Neural progenitor cell (in vitro differentiated cells): ENCODE measurements at regions not wholly inside any gene's neighbourhood (a gene's known extent, or its start where the extent isn't known, plus 50 kb on each side); places are given as distances from the start of the nearest gene placed in this dataset.

Experiments
- EZH2 ChIP-seq: fragments of 200-600 bp; sonication (generic); IDR thresholded peaks from 2 replicates; pipeline ENCODE4 v1.6.1; 2017; ENCODE audit warnings: antibody characterized with exemption, mild to moderate bottlenecking, moderate library complexity
- TF ChIP-seq, protein P1 (sequence below): fragments of 200-600 bp; sonication (generic); IDR thresholded peaks from 2 replicates; pipeline ENCODE4 v1.5.1; 2017; ENCODE audit warnings: antibody characterized with exemption, mild to moderate bottlenecking

DNA sequence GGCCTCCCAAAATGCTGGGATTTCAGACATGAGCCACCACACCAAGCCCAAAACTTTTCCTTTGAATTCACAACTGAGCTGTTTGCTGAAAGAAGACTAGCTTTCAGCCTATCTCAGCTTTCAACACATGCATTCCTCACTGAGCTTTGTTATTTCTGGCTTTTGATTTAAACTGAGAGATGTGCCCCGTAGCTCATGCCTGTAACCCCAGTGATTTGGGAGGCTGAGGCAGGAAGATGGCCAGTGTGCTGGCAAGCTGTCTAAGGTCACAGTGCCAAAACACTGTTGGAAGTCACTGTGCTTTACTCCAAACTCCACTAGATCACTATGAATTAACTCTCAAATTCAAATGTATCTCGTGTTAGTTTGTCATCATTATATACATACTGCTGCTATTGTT lies 779.5 kb downstream of the TRIML1 start:
- TF ChIP-seq, protein P1, sequence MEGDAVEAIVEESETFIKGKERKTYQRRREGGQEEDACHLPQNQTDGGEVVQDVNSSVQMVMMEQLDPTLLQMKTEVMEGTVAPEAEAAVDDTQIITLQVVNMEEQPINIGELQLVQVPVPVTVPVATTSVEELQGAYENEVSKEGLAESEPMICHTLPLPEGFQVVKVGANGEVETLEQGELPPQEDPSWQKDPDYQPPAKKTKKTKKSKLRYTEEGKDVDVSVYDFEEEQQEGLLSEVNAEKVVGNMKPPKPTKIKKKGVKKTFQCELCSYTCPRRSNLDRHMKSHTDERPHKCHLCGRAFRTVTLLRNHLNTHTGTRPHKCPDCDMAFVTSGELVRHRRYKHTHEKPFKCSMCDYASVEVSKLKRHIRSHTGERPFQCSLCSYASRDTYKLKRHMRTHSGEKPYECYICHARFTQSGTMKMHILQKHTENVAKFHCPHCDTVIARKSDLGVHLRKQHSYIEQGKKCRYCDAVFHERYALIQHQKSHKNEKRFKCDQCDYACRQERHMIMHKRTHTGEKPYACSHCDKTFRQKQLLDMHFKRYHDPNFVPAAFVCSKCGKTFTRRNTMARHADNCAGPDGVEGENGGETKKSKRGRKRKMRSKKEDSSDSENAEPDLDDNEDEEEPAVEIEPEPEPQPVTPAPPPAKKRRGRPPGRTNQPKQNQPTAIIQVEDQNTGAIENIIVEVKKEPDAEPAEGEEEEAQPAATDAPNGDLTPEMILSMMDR = no peak
- TF ChIP-seq EZH2 = no peak
